ENCODE measurements at regions not wholly inside any gene's neighbourhood (a gene's known extent, or its start where the extent isn't known, plus 50 kb on each side); places are given as distances from the start of the nearest gene placed in this dataset.

DNA sequence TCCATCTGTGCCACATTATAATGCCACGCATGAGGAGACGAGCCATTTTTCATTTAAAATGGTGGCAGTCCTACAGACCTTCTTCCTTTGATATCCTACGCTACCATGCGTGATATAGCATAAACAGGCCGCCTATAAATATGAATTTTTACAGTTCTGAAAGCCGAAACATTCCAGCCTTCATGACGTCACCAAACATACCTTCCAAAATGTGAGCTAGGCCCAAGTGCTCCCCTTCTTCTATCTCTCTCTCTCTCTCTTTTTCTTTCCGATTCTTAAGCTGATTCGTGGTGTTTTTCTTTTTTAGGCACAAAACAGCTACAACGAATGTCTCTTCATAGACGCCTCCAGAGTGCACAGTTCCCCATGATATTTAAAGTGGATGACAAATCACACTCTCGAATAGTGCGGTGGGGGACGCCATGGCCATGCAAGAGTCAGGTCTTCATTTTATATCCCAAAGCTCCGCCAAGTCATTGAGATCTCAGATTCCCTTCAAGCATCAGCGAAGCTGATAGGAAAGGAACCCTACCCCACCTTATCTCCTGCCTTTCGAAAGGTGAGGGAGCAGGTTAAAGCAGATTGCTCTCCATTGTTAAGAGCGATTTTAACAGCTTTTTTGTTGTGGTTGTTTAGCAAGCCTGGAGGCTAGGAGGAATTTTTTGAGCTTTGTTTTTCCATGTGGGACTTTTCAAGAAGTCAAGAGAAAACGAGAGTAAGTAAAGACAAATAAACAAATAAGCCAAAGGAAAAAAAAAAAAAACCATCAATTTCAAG, 436.3 kb downstream of the CMPK2 start:
- no peak for DNase-seq

DNA sequence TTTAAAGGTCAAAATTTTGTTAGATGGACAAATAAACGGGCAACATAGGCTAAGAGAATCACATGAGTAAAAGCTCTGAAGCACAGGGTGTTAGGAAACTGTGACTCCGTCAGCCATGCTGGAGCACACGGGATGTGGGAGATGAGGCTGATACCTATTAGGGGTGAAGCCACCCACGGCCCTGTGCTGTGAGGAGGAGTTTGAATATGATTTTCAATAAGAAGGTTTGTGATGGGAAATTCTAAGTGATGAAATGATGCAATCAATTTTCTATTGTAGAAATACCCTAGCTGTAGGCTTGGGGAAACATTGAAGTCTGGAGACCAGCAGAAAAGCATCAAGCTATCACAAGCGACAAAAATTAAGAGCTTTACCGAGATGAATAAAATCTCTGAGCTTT, 431.3 kb downstream of the CMPK2 start:
- no peak for DNase-seq

DNA sequence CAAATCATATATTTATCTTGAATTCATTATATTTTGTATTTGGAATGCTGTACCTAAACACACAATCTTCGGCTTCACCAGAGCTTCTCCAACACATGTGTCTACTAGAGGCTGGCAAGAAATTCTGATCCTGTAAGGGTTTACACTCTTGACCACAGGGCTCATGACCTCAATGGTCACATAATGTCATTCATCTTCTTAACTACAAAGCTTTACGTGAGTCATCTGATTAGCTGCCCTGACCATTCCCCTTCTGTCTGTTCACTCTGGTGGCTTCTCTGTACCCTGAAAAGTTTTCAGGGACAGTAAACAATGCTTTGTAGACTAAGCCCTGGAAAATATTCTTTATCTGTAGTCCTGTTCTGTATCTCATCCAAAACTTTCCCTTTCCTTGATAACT, 423.9 kb downstream of the CMPK2 start:
- DNase-seq: no peak

DNA sequence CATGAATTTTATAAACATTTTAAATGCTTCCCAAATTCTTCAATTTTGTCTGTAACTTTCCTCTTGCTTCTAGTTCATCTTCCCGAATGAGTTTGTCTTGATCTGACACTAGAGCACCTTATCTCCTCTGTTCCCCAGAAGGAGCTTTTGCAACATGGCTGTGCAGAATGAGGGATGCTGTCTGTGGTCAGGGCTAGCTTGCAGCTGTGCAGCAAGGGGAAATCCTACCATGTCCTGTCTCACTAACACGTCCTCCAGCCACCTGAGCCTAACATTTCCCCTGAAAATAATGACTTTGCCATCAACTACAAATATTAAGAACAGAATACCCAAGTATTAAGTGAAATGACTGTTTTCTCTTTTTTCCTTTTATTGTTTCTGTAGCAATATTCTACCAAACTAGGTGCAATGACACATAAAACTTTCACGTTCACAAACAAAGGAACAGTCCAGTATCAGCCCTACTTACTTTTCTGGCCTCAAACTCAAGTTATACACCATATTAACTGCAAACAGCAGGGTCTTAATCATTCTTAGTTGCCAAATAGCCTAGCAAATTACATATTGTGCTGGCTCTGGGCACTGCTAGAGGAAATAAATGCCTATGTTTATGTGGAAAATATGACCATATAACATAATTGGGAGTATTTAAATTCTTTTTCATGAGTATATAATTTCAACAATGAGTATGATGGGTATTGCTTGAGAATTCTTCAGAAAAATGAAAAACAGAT, 423.3 kb downstream of the CMPK2 start:
- no peak for DNase-seq

DNA sequence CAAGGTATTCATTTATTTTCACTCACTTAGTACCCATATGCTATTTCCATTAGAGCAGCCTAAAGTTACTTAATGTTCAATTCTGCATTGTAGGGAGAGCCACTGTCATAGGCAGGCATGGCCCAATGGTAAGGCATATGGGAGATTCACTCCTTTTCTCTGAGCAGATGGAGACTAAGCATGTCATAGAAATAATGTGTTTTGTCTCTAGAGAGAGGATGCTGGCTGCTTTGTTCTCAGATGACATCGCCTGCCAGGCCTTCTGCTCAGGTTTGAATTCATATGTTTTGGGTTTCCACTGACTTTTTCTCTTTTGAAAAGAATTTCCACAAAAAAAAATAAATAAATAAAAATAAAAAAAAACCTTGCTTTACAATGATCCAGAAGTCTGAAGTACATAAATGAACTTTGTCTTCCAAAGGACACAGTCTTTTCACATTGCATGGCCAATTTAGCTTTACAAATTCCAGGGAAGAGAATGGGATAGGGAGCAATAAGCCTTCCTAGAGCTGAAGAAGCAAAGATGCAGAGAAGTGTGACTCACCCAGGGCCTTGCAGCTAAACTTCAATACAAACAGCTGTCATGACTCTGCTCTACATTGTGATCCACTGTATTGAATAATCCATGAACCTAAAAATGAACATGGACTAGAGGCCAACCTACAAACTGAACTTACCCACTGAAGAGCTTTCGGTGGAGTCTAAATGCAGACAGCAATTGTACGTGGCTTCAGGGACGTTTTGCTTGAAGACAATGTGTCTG, 422.5 kb downstream of the CMPK2 start:
- DNase-seq: no peak

DNA sequence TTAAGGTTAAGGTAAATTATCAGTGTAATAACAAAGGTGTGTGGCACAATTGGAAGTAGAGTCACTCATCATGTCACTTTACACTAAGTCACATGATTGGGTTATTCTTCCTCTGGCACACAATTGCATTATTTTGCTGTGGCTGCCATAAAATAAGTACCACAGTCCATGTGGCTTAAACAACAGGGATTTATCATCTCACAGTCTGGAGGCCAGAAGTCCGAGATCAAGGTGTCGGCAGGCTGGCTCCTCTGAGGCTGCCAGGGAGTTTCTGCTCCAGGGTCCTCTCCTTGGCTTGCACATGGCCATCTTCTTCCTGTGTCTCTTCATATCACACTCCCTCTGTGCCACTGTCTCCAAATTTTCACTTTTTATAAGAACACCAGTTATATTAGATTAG, 421.2 kb downstream of the CMPK2 start:
- DNase-seq: no peak

DNA sequence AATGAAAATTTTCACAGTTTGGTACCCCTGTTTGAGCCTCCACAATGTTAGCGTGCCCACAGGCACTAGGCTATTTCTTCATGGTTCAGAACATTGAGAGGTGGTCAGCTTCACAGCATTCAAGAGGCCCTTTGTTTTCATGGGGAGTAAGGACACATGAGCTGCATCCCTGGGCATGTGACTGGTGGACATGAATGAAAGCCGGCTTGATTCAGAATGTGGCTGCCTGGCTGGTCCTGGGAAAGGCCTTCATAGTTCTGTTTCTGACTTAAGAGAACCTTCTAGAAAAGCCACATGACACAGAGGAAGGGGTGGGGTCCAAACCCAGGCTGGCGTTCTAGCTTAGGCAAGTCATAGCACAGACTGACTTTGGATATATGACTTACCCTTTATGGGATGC, 420.6 kb downstream of the CMPK2 start:
- DNase-seq: no peak

DNA sequence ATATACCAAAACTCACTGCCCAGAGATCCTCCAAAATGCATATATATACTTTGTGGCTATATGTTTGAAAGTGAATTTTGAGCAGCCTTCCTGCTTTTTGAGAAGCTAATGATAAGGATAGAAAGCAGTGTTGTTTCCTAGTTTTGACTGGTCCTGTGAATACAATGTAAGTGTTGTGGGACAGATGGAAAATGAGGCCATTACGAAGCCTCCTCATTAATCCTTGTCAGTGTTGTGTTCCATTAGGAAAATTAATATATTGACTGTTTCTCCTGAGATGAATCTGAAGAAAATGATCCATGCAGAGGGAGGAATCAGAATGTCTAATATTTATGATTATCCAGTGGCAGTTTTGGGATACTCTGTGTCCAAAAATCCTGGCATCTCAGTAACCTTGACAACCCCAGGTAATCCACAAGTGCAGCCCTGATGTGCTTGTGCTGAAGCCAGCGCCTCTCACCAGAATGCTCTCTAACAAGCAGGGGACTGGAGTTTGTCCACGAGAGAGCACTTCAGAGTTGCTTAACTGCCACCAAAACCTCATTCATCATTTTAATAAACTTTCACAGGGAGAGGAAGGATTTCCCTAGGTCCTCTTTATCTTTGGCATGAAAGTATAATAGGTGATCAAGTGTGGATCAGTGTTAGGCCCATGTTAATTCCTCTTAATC, 418.6 kb downstream of the CMPK2 start:
- DNase-seq: no peak

DNA sequence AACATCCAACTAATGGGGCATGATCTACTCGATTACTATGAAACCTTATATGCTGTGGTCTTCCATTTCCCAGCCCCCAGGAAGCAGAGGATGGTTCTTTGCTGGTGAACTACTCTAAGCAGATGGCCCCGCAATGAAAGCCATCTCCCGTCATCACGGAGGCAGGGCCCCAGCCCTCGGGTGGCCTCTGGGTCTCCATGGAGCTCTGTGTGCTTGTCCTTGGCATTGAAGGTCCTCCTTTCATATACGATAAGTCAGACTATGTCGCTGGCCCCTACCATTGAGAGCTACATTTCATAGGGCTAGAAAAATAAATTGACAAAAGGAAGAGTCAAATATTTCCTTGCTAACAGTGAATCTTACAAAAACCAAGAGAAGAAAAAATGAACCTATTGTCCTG, 416.8 kb downstream of the CMPK2 start:
- DNase-seq: no peak

DNA sequence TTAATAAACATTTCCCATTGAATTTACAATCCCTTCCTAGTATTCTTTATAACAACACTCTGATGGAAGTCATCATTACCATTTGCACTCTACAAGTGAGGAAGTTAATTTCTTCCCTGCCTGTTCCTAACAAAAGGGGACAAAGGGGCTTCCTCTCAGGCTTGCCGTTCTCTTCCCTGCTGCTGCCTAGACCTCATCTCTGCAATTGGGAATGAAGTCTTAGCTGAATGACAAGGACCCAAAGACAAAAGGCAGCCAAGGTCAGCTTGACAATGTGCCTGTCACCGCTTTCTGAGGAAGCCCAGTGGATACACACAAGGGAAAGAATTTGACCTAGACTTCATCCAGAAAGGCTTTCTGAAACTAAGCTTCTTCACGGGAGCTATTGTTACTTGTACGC, 416.4 kb downstream of the CMPK2 start:
- no peak for DNase-seq

DNA sequence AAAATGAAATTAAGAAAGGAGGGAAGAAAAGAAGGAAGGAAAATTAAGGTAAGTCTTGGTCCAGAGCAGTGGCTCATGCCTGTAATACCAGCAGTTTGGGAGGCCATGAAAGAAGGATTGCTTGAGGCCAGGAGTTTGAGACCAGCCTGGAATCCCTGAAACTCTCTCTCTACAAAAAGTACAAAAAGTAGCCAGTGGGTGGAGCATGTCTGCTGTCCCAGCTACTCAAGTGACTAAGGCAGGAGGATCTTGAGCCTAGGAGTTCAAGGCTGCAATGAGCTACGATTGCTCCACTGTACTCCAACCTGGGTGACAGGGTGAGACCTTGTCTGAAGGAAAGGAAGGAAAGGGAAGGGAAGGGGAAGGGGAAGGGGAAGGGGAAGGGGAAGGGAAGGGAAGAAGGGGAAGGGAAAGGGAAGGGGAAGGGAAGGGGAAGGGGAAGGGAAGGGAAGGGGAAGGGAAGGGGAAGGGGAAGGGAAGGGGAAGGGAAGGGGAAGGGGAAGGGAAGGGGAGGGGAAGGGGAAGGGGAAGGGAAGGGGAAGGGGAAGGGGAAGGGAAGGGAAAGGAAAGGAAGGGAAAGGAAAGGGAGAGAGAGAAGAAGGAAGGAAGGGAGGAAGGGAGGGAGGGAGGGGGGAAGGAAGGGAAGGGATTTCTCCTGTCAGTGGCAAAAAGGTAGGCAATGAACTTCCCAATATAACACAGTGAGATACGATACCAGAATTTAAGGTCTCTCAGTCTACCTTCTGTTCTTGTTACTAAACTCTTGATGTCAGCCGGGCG, 412.8 kb downstream of the CMPK2 start:
- no peak for DNase-seq

DNA sequence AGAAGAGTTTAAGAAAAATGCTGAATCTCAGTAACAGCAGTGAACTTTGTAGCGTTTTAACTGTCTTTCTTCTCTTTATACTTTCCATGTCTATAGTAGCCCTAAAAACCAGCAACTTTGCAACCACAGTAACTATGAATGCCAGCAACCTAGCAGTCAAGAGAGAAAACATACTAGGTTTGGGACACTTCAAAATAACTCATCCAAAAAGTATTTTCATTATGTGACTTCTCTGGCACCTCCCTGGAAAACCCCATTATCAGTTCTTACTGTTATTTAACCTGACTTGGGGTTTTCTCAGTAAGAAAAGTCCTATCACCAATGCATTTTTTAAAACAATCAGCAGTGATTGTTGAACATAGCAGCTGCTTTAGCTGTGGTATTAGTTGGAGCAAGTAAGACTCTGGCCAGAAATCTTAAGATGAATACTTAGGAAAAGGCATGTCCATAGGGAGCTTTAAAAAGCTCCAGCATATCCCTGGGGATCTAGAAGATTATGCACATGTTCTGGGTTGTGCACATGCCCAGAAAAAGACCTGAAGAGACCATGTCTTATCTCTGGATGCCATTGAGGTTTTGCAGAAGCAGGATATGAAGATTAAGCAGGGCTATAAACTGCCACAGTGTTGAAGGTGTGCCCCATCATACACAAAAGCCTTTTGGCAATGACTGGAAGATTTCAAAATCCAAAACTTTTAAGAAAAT, 411.3 kb downstream of the CMPK2 start:
- no peak for DNase-seq

DNA sequence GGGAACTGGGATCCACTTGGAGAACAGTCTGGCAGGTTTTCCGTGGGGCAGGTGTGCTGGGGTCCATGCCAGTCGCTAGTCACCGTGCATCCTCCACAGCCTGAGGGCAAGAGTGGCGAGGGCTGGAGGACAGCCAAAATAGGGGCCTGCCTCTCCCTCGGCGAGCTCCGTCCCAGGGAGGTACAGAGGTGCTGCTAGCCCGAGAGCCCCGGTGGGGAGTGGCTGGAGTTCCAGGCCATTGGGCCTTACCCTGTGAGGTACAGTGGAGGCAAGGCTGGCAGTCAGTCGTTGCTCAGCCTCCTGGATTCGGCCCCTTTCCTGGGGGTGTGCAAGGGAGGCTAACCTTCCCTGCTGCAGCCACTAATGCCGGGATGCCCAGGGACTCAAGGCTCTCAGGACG, 406.6 kb downstream of the CMPK2 start:
- DNase-seq: no peak

DNA sequence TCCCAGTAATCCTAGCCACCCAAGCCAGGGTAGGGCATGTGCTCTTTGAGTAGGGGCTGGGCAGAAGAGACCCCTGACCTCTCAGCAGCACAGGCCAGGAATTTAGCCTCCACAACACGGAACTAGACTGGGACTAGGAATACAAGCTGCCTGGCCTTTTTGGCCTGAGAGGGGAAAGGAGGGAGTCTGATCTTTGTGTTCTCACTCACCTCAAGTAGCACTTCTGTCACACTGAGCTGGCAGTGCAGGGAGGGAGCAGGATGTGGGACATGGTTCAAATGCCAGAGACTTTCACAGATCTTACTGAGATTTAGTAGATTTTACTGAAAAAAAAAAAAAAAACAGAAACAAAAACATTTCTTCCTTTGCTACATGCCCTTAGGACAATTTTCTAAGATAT, 395.2 kb downstream of the CMPK2 start:
- no peak for DNase-seq

DNA sequence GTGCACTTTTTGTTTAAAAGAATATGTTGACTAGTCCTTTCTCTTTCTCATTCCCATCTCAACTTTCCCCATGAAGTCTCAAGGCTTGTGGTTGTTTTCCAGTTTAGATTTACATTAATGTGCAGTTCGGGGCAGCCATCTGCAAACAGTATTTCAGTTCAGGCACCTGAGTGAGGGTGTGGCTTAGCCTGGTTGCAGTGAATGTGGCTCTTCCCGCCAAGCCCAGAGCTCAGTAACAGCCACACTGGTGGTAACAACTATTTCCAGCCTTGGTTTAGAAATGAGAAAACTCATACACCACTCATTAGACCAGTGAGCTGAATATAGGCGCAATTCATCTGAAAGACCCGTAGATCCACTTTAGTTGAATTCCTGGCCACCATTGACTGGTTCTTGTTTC, 394.3 kb downstream of the CMPK2 start:
- DNase-seq: no peak

DNA sequence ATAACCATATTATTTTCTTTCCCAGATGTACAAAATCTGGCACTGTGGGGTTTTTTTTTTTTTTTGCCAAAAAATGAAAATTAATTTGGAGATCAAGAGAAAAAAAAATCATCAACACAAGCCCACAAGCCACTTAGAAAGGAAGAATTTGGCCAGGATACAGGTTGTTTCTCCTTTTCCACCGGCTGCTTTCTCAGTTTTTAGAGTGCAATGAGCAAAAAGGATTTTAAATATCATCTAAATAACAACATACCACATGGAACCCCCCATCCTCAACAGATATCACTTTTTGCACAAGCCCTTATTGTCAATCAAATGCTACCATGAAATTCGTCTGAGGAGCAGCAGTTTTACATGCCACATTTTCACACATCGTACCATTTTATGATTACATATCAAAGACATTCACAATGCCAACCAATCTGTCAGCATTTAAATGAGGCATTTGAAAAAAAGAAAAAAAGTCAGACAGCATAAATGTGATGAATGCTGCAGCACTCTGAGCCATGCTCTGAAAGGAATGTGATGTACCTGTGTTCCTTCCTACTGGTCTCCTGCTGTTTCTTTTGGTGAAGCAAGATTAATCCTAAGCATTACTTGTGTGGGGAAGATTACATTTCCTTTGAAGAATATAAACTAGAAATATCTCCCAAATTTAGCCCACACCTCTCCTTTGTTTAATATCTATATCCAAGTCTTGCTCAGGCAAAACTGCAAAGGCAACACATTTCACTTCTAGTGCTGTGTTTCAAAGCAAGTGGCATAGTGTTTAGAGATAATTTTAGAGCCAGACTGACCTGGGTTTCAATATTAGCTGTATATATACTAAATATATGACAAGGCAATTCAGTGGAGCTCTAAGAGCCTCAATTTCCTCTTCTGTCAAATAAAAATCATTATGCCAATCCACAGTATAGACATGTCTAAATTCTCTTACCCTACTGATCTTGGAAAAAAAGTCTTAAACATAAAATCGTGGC, 391.3 kb downstream of the CMPK2 start:
- DNase-seq: no peak

DNA sequence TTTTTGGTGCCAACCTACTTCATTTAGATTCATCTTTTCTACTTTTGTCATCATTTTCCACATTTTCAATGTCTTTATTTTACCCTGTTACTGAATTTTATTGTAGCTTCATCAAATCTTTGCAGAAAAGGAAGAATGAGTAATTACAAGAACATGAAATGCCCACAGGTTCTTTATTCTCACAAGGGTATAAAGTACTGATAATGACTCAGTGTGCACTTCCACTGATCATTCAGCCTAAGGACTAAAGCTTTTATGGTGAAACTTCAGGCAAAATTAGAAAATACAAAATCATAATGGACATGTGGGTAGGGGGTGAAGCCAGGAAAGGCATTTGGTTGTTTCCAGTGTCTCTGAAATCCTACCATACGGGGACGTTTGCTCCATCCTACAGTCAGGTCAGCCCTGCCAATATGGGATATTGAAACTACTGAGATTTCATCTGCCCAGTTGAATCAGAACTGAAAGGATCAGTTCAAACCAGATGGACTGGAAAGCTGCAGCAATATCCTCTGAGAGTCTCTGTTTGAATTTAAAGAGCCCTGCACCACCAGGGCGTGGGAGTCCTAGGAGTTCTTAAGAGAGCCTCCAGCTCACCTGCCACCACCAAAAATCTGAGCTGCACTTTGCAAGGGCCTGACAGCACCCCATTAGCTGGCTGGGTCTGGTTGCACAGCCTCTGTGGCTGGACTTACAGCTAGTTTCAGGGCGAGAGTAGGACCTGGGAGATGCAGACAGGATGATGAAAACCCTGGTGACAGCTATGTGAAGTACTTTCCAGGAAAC, 390.4 kb downstream of the CMPK2 start:
- DNase-seq: no peak

DNA sequence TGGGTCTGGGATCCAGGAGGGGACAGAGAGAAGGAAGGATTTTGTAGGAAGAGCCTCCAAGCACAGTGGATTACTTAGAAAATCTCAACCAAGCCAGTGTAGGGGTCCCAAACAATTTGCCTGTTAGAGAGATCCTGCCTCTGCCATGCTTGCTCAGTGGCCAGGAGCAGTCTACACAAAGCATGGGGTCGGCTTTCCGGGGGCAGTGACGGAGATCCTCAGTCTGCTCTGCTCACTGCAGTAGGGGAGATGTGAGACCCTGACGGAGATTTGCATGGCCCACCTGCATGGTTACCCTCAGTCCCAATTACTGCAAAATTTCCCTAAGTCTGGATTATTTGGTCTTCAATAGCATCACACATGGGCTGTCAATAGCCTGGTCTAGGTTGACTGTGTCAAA, 385.2 kb downstream of the CMPK2 start:
- DNase-seq: no peak

DNA sequence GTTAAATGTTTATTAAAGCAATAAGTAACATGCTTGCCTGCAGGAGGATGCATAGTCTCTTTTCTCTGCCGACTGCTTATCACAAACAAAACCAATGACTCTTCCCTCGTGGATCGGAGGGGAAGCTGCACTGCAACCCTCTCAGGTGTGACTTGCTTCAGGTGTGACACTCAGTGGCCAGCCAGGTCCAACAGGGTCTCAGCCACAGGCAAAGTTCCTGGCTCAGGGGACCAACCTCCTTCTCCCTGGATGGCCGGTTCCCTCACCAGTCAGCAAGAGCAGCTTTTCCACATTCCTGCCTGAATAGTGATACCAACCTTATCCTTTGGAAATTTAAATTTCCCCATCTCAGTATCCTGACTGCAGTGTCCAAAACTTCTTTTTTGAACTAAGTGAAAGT, 383.5 kb downstream of the CMPK2 start:
- no peak for DNase-seq

DNA sequence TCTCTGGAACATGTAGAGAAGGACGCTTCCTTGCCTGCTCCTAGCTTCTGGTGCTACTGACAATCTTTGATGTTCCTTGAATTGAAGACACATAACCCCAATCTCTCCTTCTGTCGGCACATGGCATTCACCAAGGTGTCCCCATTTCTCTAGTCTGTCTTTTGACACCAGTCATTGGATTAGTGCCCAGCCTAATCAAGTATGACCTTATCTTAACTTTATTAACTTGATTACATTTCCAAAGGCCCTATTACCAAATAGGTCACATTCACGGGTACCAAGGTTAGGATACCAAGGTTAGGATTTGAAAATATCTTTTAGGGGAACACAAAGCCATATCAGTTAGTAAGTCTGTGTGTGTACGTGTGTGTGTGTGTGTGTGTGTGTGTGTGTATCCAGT, 377.9 kb downstream of the CMPK2 start:
- DNase-seq: no peak

Measured in activated CD4-positive, alpha-beta T cell treated with anti-CD3 and anti-CD28 coated beads, Interleukin-2, amount 50 U/mL, for 16 hours (primary cell).